Muscle layer of colon (tissue), 2 donors: ENCODE measurements at regions not wholly inside any gene's neighbourhood (a gene's known extent, or its start where the extent isn't known, plus 50 kb on each side); places are given as distances from the start of the nearest gene placed in this dataset.

Experiments used
- H3K27ac ChIP-seq: one replicate; pipeline ENCODE4 v1.7.0; 2013; ENCODE audit warnings: low read depth, mild to moderate bottlenecking, low read length, moderate library complexity
- H3K27me3 ChIP-seq, 2 donors: one replicate each; pipeline ENCODE4 v1.7.0; 2013; ENCODE audit warnings: low read length in 2 of 2, mild to moderate bottlenecking in 2 of 2; ENCODE audit not compliant: insufficient read depth in 2 of 2, control insufficient read depth in 1 of 2
- H3K36me3 ChIP-seq: one replicate; pipeline ENCODE4 v1.7.0; 2013; ENCODE audit warnings: mild to moderate bottlenecking, low read length; ENCODE audit not compliant: insufficient read depth
- H3K4me1 ChIP-seq: one replicate; pipeline ENCODE4 v1.7.0; 2013; ENCODE audit warnings: mild to moderate bottlenecking, low read length; ENCODE audit not compliant: insufficient read depth
- H3K4me3 ChIP-seq, 2 donors: one replicate each; pipeline ENCODE4 v1.7.0; 2013; ENCODE audit warnings: low read length in 2 of 2, low read depth in 1 of 2, mild to moderate bottlenecking in 1 of 2, moderate library complexity in 1 of 2
- H3K9ac ChIP-seq: one replicate; pipeline ENCODE4 v1.7.0; 2013; ENCODE audit warnings: low read length
- H3K9me3 ChIP-seq: one replicate; pipeline ENCODE4 v1.7.0; 2013; ENCODE audit warnings: mild to moderate bottlenecking, low read length
- donor health status: abdominal sarcoma.
- donor health status: Adenocarcinoma of cecum.

DNA sequence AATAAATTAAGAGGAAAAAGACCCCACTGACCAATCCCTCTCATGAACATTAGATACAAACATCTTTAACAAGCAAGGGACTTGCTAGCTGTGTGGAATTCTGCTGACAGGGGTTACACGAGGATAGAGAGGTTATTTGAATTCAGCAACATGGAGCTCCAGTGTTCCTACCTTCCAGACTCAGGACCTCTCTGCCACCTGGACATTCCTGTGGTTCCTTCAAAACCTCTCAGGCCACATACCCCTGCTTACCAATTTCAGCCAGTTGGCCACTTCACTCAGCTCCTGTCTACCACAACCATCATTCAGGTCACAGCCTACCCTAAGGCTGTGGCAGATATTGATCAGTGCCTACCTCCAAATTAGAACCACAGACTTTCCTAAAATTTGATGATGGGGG, 147.5 kb downstream of the RRAGC start:
- no peaks in the 10 kb centered on the region for H3K9me3 ChIP-seq
- no peaks in the 10 kb centered on the region for H3K27me3 ChIP-seq
- no peaks in the 10 kb centered on the region for H3K4me1 ChIP-seq
- no peak overlapping the region for H3K4me3 ChIP-seq
- H3K36me3 ChIP-seq = no peaks in the 10 kb centered on the region
- no peak overlapping the region for H3K9ac ChIP-seq
- H3K27ac ChIP-seq = no peak overlapping the region

DNA sequence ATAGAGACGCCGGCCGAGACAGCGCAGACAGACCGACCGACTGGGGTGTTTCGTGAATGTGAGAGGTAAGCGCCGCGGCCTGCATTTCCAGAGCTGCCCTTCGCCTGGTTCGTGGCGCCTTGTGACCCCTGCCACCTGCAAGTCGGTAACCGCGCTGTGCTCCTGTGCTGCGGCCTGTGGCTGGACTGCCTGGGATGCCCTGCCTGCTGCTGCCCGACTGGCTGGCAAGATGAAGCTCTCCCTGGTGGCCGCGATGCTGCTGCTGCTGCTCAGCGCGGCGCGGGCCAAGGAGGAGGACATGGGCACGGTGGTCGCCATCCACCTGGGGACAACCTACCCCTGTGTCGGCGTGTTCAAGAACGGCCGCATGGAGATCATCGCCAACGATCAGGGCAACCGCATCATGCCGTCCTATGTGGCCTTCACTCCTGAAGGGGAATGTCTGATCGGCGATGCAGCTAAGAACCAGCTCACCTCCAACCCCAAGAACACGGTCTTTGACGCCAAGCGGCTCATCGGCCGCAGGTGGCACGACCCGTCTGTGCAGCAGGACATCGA, 150.8 kb downstream of the RRAGC start:
- Histone ChIP-seq H3K27ac (no peak overlapping the region), H3K9me3 (peaks cover 6% of the 10 kb centered on the region)

GRCh38 chr1:38701088-38701487, 158.5 kb downstream of the RRAGC start:
- no peak overlapping the region for H3K27ac ChIP-seq
- no peaks in the 10 kb centered on the region for H3K27me3 ChIP-seq
- H3K36me3 ChIP-seq = no peaks in the 10 kb centered on the region
- H3K9ac ChIP-seq = no peak overlapping the region
- H3K4me3 ChIP-seq = no peak overlapping the region
- H3K4me1 ChIP-seq = no peaks in the 10 kb centered on the region
- H3K9me3 ChIP-seq = peaks cover 6% of the 10 kb centered on the region

More for the DNA sequence above, 150.8 kb downstream of the RRAGC start:
- Histone ChIP-seq H3K9ac (no peak overlapping the region), H3K4me1 (no peaks in the 10 kb centered on the region), H3K36me3 (no peaks in the 10 kb centered on the region), H3K27me3 (no peaks in the 10 kb centered on the region), H3K4me3 (no peak overlapping the region)

- Histone ChIP-seq H3K9ac (no peak overlapping the region), H3K4me1 (no peaks in the 10 kb centered on the region), H3K4me3 (no peak overlapping the region), H3K9me3 (peaks cover 1% of the 10 kb centered on the region), H3K27ac (no peak overlapping the region), H3K36me3 (no peaks in the 10 kb centered on the region), H3K27me3 (no peaks in the 10 kb centered on the region)
These were observed 159.5 kb downstream of the RRAGC start for GRCh38 chr1:38700077-38700470.

DNA sequence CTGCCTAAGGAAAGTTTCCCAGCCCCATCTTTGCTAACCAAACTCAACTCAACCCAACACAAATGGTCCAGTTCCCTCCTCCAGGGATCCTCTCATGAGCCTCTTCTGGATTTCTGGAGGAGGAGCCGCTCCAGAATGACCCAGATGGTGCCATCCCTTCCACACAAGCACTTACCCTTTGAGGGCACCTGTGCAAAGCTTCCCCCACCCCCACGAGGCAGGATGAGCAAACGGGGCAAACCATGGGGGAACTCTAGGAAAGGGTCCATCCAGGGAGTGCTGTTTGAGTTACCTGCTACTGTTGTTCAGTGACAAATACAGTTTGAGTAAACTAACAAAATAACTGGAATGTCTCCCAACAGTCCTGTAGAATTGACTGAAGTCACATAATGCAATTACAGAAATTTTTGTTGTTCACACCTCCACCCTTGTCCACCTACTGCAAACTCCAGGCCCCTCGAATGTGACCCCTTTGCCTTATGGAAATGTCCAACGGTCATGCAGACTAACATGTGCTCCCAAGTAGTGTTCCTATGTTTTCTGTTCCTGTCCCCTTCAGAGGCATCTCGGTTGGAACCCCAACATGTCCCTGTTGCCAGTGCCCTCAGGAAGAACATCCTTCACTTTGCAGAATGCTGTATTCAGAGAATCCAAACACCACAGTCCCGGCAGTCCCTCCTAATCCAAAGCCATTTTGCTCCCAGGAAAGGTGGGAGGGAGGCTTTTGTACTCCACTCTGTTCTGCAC, 160.1 kb downstream of the RRAGC start:
- no peaks in the 10 kb centered on the region for H3K27me3 ChIP-seq
- no peaks in the 10 kb centered on the region for H3K9me3 ChIP-seq
- H3K27ac ChIP-seq = no peak overlapping the region
- no peaks in the 10 kb centered on the region for H3K4me1 ChIP-seq
- H3K36me3 ChIP-seq = no peaks in the 10 kb centered on the region
- no peak overlapping the region for H3K9ac ChIP-seq
- H3K4me3 ChIP-seq = no peak overlapping the region

GRCh38 chr1:38697387-38697786, 162.2 kb downstream of the RRAGC start:
- Histone ChIP-seq H3K4me3 (no peak overlapping the region), H3K9ac (no peak overlapping the region), H3K9me3 (no peaks in the 10 kb centered on the region), H3K27me3 (no peaks in the 10 kb centered on the region), H3K27ac (no peak overlapping the region), H3K36me3 (no peaks in the 10 kb centered on the region), H3K4me1 (no peaks in the 10 kb centered on the region)

GRCh38 chr1:38696371-38696770, 163.2 kb downstream of the RRAGC start:
- H3K4me1 ChIP-seq = no peaks in the 10 kb centered on the region
- H3K27me3 ChIP-seq = no peaks in the 10 kb centered on the region
- H3K9me3 ChIP-seq = no peaks in the 10 kb centered on the region
- no peak overlapping the region for H3K9ac ChIP-seq
- no peaks in the 10 kb centered on the region for H3K36me3 ChIP-seq
- no peak overlapping the region for H3K4me3 ChIP-seq
- no peak overlapping the region for H3K27ac ChIP-seq

DNA sequence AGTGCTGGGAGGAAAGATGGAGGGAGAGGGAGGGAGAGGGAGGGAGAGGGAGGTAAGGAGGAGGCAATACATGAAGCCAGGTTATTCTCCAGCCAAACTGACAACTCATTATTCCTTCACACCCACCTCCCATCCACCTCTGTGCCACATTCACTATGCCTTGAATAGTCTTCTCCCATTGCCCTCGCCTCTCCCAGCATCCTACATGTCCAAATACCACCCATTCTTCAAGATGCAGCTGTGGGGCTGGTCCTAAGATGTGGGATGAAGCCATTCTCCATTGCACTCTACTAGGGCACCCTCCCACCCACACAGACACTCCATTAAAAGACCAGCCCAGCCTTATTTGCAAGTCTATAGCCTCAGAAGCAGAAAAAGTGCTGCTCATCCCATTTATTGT, 165.8 kb downstream of the RRAGC start:
- no peaks in the 10 kb centered on the region for H3K36me3 ChIP-seq
- H3K27ac ChIP-seq = no peak overlapping the region
- H3K4me3 ChIP-seq = no peak overlapping the region
- no peaks in the 10 kb centered on the region for H3K4me1 ChIP-seq
- H3K27me3 ChIP-seq = peaks cover 0 to 3% of the 10 kb centered on the region in 2 donors
- H3K9ac ChIP-seq = no peak overlapping the region
- no peaks in the 10 kb centered on the region for H3K9me3 ChIP-seq

GRCh38 chr1:38693031-38693430, 166.5 kb downstream of the RRAGC start:
- no peaks in the 10 kb centered on the region for H3K9me3 ChIP-seq
- H3K27me3 ChIP-seq = peaks cover 0 to 3% of the 10 kb centered on the region in 2 donors
- no peaks in the 10 kb centered on the region for H3K4me1 ChIP-seq
- no peak overlapping the region for H3K4me3 ChIP-seq
- no peak overlapping the region for H3K9ac ChIP-seq
- H3K27ac ChIP-seq = no peak overlapping the region
- H3K36me3 ChIP-seq = no peaks in the 10 kb centered on the region

DNA sequence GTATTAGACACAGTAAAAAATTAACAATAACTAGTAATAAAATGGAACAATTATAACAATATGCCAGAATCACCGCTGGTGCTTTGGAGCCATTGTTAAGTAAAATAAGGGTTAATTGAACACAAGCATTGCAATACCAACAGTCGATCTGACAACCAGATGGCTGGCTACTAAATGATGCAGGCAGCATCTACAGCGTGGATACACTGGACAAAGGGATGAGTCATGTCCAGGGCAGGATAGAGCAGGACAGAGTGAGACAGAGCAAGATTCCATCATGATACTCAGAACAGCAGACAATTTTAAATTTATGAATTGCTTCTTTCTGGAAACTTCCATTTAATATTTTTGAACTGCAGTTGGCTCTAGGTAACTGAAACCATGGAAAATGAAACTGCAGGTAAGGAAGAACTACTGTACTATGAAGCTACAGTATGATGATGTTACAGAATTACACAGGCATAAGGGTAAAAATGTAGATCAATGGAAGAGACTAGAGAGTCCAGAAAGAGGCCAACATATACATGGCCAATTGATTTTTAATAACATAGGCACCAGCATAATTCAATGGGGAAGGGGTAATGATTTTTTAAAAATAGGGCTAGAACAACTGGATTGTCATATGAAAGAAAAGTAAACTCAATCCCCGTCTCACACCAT, 168.7 kb downstream of the RRAGC start:
- Histone ChIP-seq H3K27me3 (peaks cover 0 to 3% of the 10 kb centered on the region in 2 donors), H3K4me1 (no peaks in the 10 kb centered on the region)

DNA sequence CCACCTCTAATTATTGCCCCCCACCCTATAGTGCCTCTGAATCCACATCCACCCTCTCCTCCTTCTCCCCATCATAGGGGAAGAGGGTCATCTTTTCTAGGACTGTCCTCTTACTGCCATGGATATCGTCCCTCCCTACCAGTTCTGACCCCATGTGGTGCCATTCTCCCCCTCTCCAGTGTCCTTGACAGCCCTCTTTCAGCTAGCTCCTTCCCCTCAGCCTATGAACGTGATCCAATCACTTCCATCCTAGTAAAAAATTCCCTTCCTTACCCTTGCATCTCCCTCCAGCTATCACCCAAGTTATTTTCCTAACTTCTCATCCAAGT, 172.7 kb downstream of the RRAGC start:
- H3K27ac ChIP-seq = no peak overlapping the region

More for the DNA sequence above, 168.7 kb downstream of the RRAGC start:
- no peaks in the 10 kb centered on the region for H3K9me3 ChIP-seq
- H3K36me3 ChIP-seq = no peaks in the 10 kb centered on the region
- H3K4me3 ChIP-seq = no peak overlapping the region
- no peak overlapping the region for H3K9ac ChIP-seq
- H3K27ac ChIP-seq = no peak overlapping the region

More for the DNA sequence above, 172.7 kb downstream of the RRAGC start:
- Histone ChIP-seq H3K27me3 (peaks cover 0 to 10% of the 10 kb centered on the region in 2 donors), H3K9ac (no peak overlapping the region), H3K4me1 (no peaks in the 10 kb centered on the region), H3K9me3 (no peaks in the 10 kb centered on the region), H3K4me3 (no peak overlapping the region), H3K36me3 (no peaks in the 10 kb centered on the region)
